ENCODE measurements at regions not wholly inside any gene's neighbourhood (a gene's known extent, or its start where the extent isn't known, plus 50 kb on each side); places are given as distances from the start of the nearest gene placed in this dataset.
"Not testable (repeated sequence)": the region's sequence is repeated elsewhere in the genome, so short reads cannot be mapped to it uniquely, and the experiment has no call there.

DNA sequence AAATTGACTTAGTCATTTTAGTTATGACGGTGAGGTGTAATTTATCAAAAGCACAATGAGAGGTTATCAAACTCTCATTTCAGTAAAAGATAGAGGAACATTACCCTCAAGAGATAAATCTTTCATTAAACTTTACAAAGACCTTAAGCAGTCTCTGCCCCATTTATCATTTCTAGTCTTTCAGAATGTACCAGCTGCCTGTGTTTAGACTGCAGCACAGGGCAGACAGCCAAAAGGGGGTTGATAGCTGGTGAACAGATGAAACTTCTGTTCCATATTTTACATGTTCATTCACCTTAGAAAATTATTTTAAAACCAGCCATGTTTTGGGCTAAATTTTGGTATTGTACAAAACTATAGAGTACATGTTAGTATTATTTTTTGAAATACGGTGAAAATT is 514.6 kb upstream of the CNTN3 start:
- peak; percentile 10 for DNase-seq

GRCh38 chr3:75136100-75136897 is 521.8 kb upstream of the CNTN3 start:
- DNase-seq, result no peak

DNA sequence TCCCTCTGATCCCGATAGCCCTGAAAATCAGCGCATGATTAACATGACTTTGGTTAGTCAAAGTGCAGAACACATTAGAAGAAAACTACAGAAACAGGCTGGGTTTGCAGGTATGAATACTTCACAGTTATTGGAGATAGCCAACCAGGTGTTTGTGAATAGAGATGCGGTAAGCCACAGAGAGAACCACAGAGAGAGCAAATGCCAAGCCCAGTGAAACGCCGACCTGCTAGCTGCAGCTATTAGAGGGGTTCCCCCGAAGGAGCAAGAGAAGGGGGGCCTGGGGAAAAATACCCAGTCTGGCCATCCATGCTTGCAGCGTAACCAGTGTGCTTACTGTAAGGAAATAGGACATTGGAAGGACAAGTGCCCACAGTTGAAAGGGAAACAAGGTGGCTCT is 523.9 kb upstream of the CNTN3 start:
- DNase-seq, result no peak

GRCh38 chr3:75140904-75141615 is 523.1 kb upstream of the FRG2C start:
- no peak for DNase-seq

- no peak for DNase-seq
Measured at GRCh38 chr3:75144406-75144805, 519.7 kb upstream of the FRG2C start.

DNA sequence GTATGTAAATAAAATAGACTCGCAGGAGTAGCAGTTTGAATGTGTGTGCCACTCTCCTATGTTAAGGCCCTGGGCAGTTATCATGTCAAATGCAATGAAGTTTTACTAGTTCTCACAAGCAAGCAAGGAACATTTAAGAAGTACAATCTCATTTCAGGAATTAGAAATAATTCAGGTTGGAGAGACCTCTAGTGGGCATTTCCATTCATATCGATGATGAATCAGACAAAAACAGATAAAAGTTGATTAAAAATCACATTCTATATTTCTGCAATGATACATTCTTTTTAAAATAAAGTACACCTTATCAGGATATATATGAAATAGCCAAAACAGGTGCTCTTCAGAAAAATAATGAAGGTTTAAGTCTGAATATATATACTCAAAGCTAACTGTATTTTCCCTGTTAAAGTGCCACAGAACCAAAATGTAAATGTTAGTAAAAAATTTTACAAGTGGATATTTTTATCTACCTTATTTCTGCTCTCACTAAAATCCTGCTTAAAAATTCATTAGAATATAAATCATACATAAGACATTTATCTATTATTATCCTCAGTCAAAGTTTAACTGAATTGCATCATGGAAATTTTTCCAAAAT is 492.4 kb upstream of the FRG2C start:
- DNase-seq, result no peak

DNA sequence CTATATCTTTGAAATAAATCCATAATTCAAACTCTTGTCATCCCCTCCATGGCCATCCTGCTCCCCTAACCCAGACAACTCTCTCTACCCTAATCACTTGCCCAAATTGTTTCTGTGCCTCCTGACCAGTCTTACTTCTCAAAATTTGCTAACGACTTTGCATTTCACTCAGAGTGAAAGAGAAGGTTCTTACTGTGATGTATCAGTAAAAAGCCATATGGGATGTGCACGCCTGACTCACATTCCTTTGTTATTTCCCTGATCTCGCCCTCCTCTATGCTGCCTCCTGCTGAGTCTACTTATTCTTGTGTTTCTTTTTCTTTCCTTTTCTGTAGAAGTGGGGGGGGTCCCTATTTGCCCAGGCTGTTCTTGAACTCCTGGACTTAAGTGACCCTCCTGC is 487.2 kb upstream of the FRG2C start:
- DNase-seq, result no peak

DNA sequence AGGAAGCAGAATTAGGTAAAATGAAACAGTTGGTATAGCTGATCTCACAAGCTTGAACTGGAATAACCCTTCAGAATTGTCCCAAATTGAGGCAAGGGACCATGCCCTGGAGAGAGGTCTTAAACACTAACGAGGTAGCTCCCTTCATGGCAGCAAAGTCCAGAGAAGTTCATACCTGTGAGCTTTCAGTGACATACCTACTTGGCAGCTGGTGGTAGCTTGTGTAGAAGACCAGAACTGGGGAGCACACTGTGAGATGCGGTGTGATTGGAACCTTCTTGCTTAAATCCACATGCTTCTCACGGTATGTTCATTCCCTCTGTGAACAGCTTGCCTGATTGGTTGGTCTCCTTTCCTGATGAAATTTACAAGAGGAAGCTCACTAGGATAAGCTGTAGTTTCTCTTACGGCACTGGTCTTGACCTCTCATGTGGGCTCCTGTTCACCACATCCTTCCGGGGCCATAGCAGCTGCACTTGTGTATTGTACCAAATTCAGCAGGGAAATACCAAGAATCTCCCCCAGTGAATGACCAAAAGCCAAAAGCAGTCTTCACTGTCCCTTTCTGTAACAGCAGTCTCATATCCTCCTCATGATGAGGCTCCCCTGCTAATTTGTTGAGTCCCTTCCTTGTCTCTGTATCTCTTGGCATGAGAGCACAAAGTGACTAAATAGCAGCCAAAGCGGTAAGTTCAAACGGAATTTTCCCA is 483.7 kb upstream of the FRG2C start:
- DNase-seq, result no peak

GRCh38 chr3:75180945-75181298 is 483.2 kb upstream of the FRG2C start:
- no peak for DNase-seq

GRCh38 chr3:75188962-75189361 is 475.2 kb upstream of the FRG2C start:
- DNase-seq, result no peak

- no peak for DNase-seq
Measured at GRCh38 chr3:75192146-75192616, 471.9 kb upstream of the FRG2C start.

GRCh38 chr3:75193797-75194196 is 470.3 kb upstream of the FRG2C start:
- no peak for DNase-seq

DNA sequence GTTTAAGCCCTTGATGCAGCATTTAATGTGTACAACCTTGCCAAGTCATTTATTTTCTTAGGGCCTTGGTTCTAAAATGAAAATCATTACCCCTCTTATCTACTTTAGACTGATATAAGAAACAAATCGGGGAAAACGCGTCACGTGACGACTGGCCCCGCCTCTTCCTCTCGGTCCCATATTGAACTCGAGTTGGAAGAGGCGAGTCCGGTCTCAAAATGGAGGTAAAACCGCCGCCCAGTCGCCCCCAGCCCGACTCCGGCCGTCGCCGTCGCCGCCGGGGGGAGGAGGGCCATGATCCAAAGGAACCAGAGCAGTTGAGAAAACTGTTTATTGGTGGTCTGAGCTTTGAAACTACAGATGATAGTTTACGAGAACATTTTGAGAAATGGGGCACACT is 449.8 kb upstream of the FRG2C start:
- not testable (repeated sequence) for DNase-seq

DNA sequence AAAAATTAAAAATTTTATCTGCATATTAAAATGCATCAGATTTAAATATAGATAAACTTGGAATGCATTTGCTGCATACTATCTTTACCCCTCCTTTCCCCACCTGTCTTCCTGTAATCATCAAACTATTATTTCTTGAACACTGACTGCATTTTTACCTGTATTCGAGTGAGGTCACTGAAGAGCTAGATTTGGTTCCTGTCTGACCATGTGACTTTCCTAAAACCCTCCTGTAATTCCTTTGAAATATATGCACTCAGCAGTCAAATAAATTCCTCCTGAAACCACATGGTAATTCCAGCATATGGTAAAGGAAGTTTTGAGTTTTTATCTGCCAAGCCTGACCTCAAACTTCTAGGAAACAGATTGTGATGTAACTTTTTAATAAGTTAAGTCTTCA is 445.6 kb upstream of the FRG2C start:
- DNase-seq, result no peak

GRCh38 chr3:75220932-75221331 is 443.2 kb upstream of the FRG2C start:
- DNase-seq, result no peak

GRCh38 chr3:75224412-75224811 is 439.7 kb upstream of the FRG2C start:
- DNase-seq, result no peak

- DNase-seq, result no peak
Measured at GRCh38 chr3:75232216-75232615, 431.9 kb upstream of the FRG2C start.

DNA sequence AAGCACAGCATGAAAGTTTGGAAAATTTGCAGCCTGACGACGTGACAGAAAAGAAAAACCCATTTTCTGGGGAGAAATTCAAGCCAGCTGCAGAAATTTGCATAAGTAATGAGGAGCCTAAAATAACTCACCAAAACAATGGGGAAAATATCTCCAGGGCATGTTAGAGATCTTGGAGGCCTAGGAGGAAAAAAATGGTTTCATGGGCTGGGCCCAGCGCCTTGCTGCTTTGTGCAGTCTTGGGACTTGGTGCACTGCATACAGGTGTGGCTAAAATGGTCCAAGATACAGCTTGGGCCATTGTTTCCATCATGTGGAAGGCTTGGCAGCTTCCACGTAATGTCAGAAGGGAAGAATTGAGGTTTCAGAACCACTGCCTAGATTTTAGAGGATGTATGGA is 428.5 kb upstream of the FRG2C start:
- no peak for DNase-seq

DNA sequence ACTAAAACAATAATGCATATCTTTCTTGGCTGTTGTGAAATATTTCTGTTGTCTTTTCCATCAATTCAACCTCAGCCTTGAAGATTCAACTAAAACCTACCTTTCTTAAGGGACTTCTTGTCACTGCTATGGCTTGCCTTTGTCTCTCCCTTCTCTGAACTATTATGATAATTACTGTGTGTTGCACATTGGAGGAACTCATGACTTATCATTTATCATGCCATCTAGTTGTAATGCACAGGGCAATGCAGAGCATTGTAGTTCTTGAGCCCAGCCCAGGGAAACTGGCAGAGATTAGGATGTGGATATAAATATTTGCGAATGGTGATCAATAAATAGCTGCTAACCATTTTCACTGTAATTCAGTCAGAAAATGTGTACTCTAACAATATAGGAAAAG is 427.1 kb upstream of the FRG2C start:
- no peak for DNase-seq

GRCh38 chr3:75237477-75237876 is 426.7 kb upstream of the FRG2C start:
- no peak for DNase-seq

GRCh38 chr3:75241226-75241962 is 422.7 kb upstream of the FRG2C start:
- DNase-seq, result not testable (repeated sequence)

- DNase-seq, result no peak
Measured at GRCh38 chr3:75242012-75242735, 422.0 kb upstream of the FRG2C start.
